Vagina (tissue), 2 donors: ENCODE measurements at regions not wholly inside any gene's neighbourhood (a gene's known extent, or its start where the extent isn't known, plus 50 kb on each side); places are given as distances from the start of the nearest gene placed in this dataset.

Experiments
- DNase-seq, 2 donors: peaks; one replicate each; pipeline ENCODE4 v3.0.0-alpha.2; 2017; ENCODE audit errors: extremely low spot score in 2 of 2
- H3K27ac ChIP-seq: fragments of 200-600 bp; sonication (generic); one replicate; pipeline ENCODE4 v1.5.1; 2019
- H3K27me3 ChIP-seq: fragments of 200-600 bp; sonication (generic); one replicate; pipeline ENCODE4 v1.5.1; 2019
- H3K36me3 ChIP-seq, 2 donors: fragments of 200-600 bp; sonication (generic); one replicate each; pipeline ENCODE4 v1.5.1; 2017 to 2019
- H3K4me1 ChIP-seq: fragments of 200-600 bp; sonication (generic); one replicate; pipeline ENCODE4 v1.5.1; 2019
- H3K4me3 ChIP-seq, 2 donors: fragments of 200-600 bp; sonication (generic); 1 replicate in 1 of 2; 2 replicates in 1 of 2; pipeline ENCODE4 v1.5.1; 2016 to 2019
- H3K9me3 ChIP-seq: fragments of 200-600 bp; sonication (generic); one replicate; pipeline ENCODE4 v1.5.1; 2019
- CTCF ChIP-seq, 3 experiments: fragments of 450-650 bp in 2 of 3; fragments of 200-600 bp in 1 of 3; sonication (generic) in 1 of 3; IDR thresholded peaks; one replicate each; pipeline ENCODE4 v1.5.1; 2017 to 2019; ENCODE audit warnings: antibody characterized with exemption in 3 of 3, mild to moderate bottlenecking in 2 of 3, moderate library complexity in 2 of 3
- POLR2A ChIP-seq, 2 donors: fragments of 450-650 bp; IDR thresholded peaks; one replicate each; pipeline ENCODE4 v1.6.1; 2017; ENCODE audit warnings: antibody characterized with exemption in 2 of 2, mild to moderate bottlenecking in 2 of 2, moderate library complexity in 2 of 2
- POLR2AphosphoS5 ChIP-seq, 2 donors: sonication (generic); formaldehyde crosslinking; IDR thresholded peaks; one replicate each; pipeline ENCODE4 v1.9.0; 2017; ENCODE audit warnings: antibody characterized with exemption in 2 of 2, mild to moderate bottlenecking in 2 of 2, low read depth in 1 of 2; ENCODE audit not compliant: insufficient read depth in 1 of 2
- intact Hi-C: fragments of 100-400 bp; cut with DNase I; formaldehyde crosslinking; loops from one replicate; pipeline ENCODE4 v1.15.1; 2023

- Histone ChIP-seq H3K4me3 (no peak overlapping the region), H3K9me3 (no peaks in the 10 kb centered on the region), H3K27me3 (no peaks in the 10 kb centered on the region), H3K4me1 (no peaks in the 10 kb centered on the region), H3K27ac (no peak overlapping the region), H3K36me3 (no peaks in the 10 kb centered on the region)
- peak in 1 of 2 donors; percentile 47 for DNase-seq
- TF ChIP-seq CTCF (IDR thresholded peaks at IDR 0.05) (no peak), POLR2AphosphoS5 (IDR thresholded peaks at IDR 0.05; ENCODE audit: insufficient read depth in 1 of 2, low read depth in 1 of 2) (no peak), POLR2A (IDR thresholded peaks at IDR 0.05) (no peak)
- intact Hi-C loops, result no loop called here
Observed at GRCh38 chr20:60804240-60804917, 447.7 kb upstream of the CDH4 start.

- no peak overlapping the region for H3K4me3 ChIP-seq
- intact Hi-C loops, result no loop called here
- no peaks in the 10 kb centered on the region for H3K27me3 ChIP-seq
- peak in 1 of 2 donors; percentile 64 for DNase-seq
- no peaks in the 10 kb centered on the region for H3K36me3 ChIP-seq
- TF ChIP-seq CTCF (IDR thresholded peaks at IDR 0.05) (no peak), POLR2A (IDR thresholded peaks at IDR 0.05) (no peak), POLR2AphosphoS5 (IDR thresholded peaks at IDR 0.05; ENCODE audit: insufficient read depth in 1 of 2, low read depth in 1 of 2) (no peak)
- no peak overlapping the region for H3K27ac ChIP-seq
- H3K9me3 ChIP-seq, result no peaks in the 10 kb centered on the region
- H3K4me1 ChIP-seq, result no peaks in the 10 kb centered on the region
Observed at GRCh38 chr20:60804918-60805630, 447.0 kb upstream of the CDH4 start.

- TF ChIP-seq POLR2A (IDR thresholded peaks at IDR 0.05) (no peak), POLR2AphosphoS5 (IDR thresholded peaks at IDR 0.05; ENCODE audit: insufficient read depth in 1 of 2, low read depth in 1 of 2) (no peak), CTCF (IDR thresholded peaks at IDR 0.05) (no peak)
- Histone ChIP-seq H3K36me3 (no peaks in the 10 kb centered on the region), H3K4me3 (no peak overlapping the region), H3K9me3 (no peaks in the 10 kb centered on the region), H3K27me3 (no peaks in the 10 kb centered on the region), H3K27ac (no peak overlapping the region), H3K4me1 (no peaks in the 10 kb centered on the region)
- intact Hi-C loops, result no loop called here
- DNase-seq, result peak; percentile 3 to 37
Observed at GRCh38 chr20:60806354-60806753, 445.7 kb upstream of the CDH4 start.

GRCh38 chr20:60806824-60807223 is 445.2 kb upstream of the CDH4 start:
- Histone ChIP-seq H3K27me3 (no peaks in the 10 kb centered on the region), H3K27ac (no peak overlapping the region), H3K9me3 (no peaks in the 10 kb centered on the region), H3K36me3 (no peaks in the 10 kb centered on the region), H3K4me1 (no peaks in the 10 kb centered on the region), H3K4me3 (no peak overlapping the region)
- peak in 1 of 2 donors; percentile 32 for DNase-seq
- intact Hi-C loops, result no loop called here
- TF ChIP-seq POLR2A (IDR thresholded peaks at IDR 0.05) (no peak), CTCF (IDR thresholded peaks at IDR 0.05) (no peak), POLR2AphosphoS5 (IDR thresholded peaks at IDR 0.05; ENCODE audit: insufficient read depth in 1 of 2, low read depth in 1 of 2) (no peak)
